WTC11 (cell line): ENCODE measurements at regions not wholly inside any gene's neighbourhood (a gene's known extent, or its start where the extent isn't known, plus 50 kb on each side); places are given as distances from the start of the nearest gene placed in this dataset.

ENCODE experiments used
- ATAC-seq: fragments of 200-7000 bp; cut with Tn5 transposase; 2 replicates; pipeline ENCODE4 v1.10.0; 2021; ENCODE audit warnings: mild to moderate bottlenecking, moderate library complexity
- CTCF ChIA-PET: fragments of 300-600 bp; sonication (Branson Sonifier 250); formaldehyde crosslinking; loops from one replicate; lab custom pipeline; 2021; ENCODE audit warnings: antibody characterized with exemption; lab: Charles Lee
- POLR2A ChIA-PET: fragments of 350-600 bp; sonication (Branson Sonifier 250); formaldehyde crosslinking; loops from one replicate; lab custom pipeline; 2021; ENCODE audit warnings: antibody characterized with exemption; lab: Charles Lee
- DNase-seq: peaks from one replicate; pipeline ENCODE4 v3.0.0; 2021; ENCODE audit warnings: low spot score
- H3K27ac Mint-ChIP-seq: 2 replicates; pipeline ENCODE4 v1.8.0; 2021; ENCODE audit warnings: mixed read lengths
- H3K27me3 Mint-ChIP-seq: 2 replicates; pipeline ENCODE4 v1.8.0; 2021; ENCODE audit warnings: low read depth, mild to moderate bottlenecking, moderate library complexity, mixed read lengths
- H3K36me3 Mint-ChIP-seq: 2 replicates; pipeline ENCODE4 v1.8.0; 2021; ENCODE audit warnings: mixed read lengths
- H3K4me1 Mint-ChIP-seq: 2 replicates; pipeline ENCODE4 v1.8.0; 2022; ENCODE audit warnings: mixed read lengths
- H3K4me3 Mint-ChIP-seq: 2 replicates; pipeline ENCODE4 v1.8.0; 2021; ENCODE audit warnings: mild to moderate bottlenecking, moderate library complexity, mixed read lengths
- H3K9me3 Mint-ChIP-seq: 2 replicates; pipeline ENCODE4 v1.8.0; 2021; ENCODE audit warnings: mixed read lengths
- AR ChIP-seq: fragments of 250-450 bp; sonication (Bioruptor Pico); IDR thresholded peaks from 2 replicates; pipeline ENCODE4 v1.9.0; 2021; ENCODE audit warnings: mild to moderate bottlenecking
- E2F4 ChIP-seq: sonication (generic); formaldehyde crosslinking; IDR thresholded peaks from 2 replicates; pipeline ENCODE4 v1.8.1; 2022; ENCODE audit warnings: low read depth, mild to moderate bottlenecking, moderate library complexity, missing genetic modification reagents, borderline replicate concordance
- ELF4 ChIP-seq: sonication (generic); formaldehyde crosslinking; IDR thresholded peaks from 2 replicates; pipeline ENCODE4 v1.8.1; 2022; ENCODE audit warnings: low read depth, mild to moderate bottlenecking, moderate library complexity, missing genetic modification reagents
- ETV6 ChIP-seq: sonication (generic); formaldehyde crosslinking; IDR thresholded peaks from 2 replicates; pipeline ENCODE4 v1.8.1; 2022; ENCODE audit warnings: mild to moderate bottlenecking, missing genetic modification reagents
- FOXJ3 ChIP-seq: sonication (generic); formaldehyde crosslinking; IDR thresholded peaks from 2 replicates; pipeline ENCODE4 v1.9.0; 2021; ENCODE audit warnings: missing genetic modification reagents, mild to moderate bottlenecking, borderline replicate concordance
- FOXP4 ChIP-seq: sonication (generic); formaldehyde crosslinking; IDR thresholded peaks from 2 replicates; pipeline ENCODE4 v1.8.0; 2022; ENCODE audit warnings: mild to moderate bottlenecking, missing genetic modification reagents
- GABPB1 ChIP-seq: sonication (generic); formaldehyde crosslinking; IDR thresholded peaks from 2 replicates; pipeline ENCODE4 v1.8.1; 2023; ENCODE audit warnings: mild to moderate bottlenecking, missing genetic modification reagents
- HMGA2 ChIP-seq: fragments of 250-450 bp; sonication (Bioruptor Pico); IDR thresholded peaks from 2 replicates; pipeline ENCODE4 v1.4.0; 2021; ENCODE audit warnings: mild to moderate bottlenecking, moderate library complexity
- JUN ChIP-seq: sonication (generic); formaldehyde crosslinking; IDR thresholded peaks from 2 replicates; pipeline ENCODE4 v1.8.0; 2023; ENCODE audit warnings: mild to moderate bottlenecking, missing genetic modification reagents
- KAT7 ChIP-seq: sonication (generic); formaldehyde crosslinking; IDR thresholded peaks from 2 replicates; pipeline ENCODE4 v1.8.1; 2023; ENCODE audit warnings: missing genetic modification reagents, mild to moderate bottlenecking, borderline replicate concordance
- MAX ChIP-seq: sonication (generic); formaldehyde crosslinking; IDR thresholded peaks from 2 replicates; pipeline ENCODE4 v1.8.0; 2022; ENCODE audit warnings: mild to moderate bottlenecking, missing genetic modification reagents
- NR3C1 ChIP-seq: sonication (generic); formaldehyde crosslinking; conservative IDR thresholded peaks from 2 replicates; pipeline ENCODE4 v1.8.1; 2023; ENCODE audit warnings: low read depth, mild to moderate bottlenecking, missing genetic modification reagents
- SOX15 ChIP-seq: fragments of 250-450 bp; sonication (Bioruptor Pico); IDR thresholded peaks from 2 replicates; pipeline ENCODE4 v1.9.0; 2021; ENCODE audit warnings: mild to moderate bottlenecking
- TCF7 ChIP-seq: sonication (generic); formaldehyde crosslinking; IDR thresholded peaks from 2 replicates; pipeline ENCODE4 v1.8.0; 2022; ENCODE audit warnings: mild to moderate bottlenecking, low read depth, missing genetic modification reagents, moderate library complexity
- TEAD4 ChIP-seq: sonication (generic); formaldehyde crosslinking; IDR thresholded peaks from 2 replicates; pipeline ENCODE4 v1.8.0; 2022; ENCODE audit warnings: mild to moderate bottlenecking, missing genetic modification reagents
- ZNF416 ChIP-seq: fragments of 250-450 bp; sonication (Bioruptor Pico); IDR thresholded peaks from 2 replicates; pipeline ENCODE4 v1.9.0; 2021; ENCODE audit warnings: mild to moderate bottlenecking, inconsistent platforms
- ZNF423 ChIP-seq: fragments of 250-450 bp; sonication (Bioruptor Pico); IDR thresholded peaks from 2 replicates; pipeline ENCODE4 v2.1.2; 2022; ENCODE audit warnings: mild to moderate bottlenecking, moderate library complexity
- ZSCAN18 ChIP-seq: fragments of 250-450 bp; sonication (Bioruptor Pico); IDR thresholded peaks from 2 replicates; pipeline ENCODE4 v2.1.2; 2022; ENCODE audit warnings: mild to moderate bottlenecking, moderate library complexity
- TF ChIP-seq, protein P1 (sequence below): fragments of 200-600 bp; IDR thresholded peaks from 2 replicates; pipeline ENCODE4 v1.8.0; 2022; ENCODE audit warnings: antibody characterized with exemption
- TF ChIP-seq, protein P2 (sequence below): sonication (generic); formaldehyde crosslinking; IDR thresholded peaks from 2 replicates; pipeline ENCODE4 v1.8.1; 2023; ENCODE audit warnings: mild to moderate bottlenecking, missing genetic modification reagents, borderline replicate concordance

GRCh38 chr16:14004729-14005315 is 66.3 kb upstream of the MRTFB start:
- Mint-ChIP-seq H3K4me3 (no peak overlapping the region), H3K36me3 (no peaks in the 10 kb centered on the region), H3K27me3 (peaks cover 3% of the 10 kb centered on the region; the same call in 1 of the 2 replicates), H3K9me3 (no peaks in the 10 kb centered on the region), H3K27ac (no peak overlapping the region), H3K4me1 (peaks cover 28% of the 10 kb centered on the region)
- ChIA-PET CTCF (interaction anchor here (0.8 to 1.1 kb wide), 3 partner anchors 14 to 69 kb away, joined by 3 to 4 read pairs (median 3); no protein-coding TSS in a partner anchor), POLR2A (no interaction called here)
- ATAC-seq: no peak
- TF ChIP-seq, protein P1, sequence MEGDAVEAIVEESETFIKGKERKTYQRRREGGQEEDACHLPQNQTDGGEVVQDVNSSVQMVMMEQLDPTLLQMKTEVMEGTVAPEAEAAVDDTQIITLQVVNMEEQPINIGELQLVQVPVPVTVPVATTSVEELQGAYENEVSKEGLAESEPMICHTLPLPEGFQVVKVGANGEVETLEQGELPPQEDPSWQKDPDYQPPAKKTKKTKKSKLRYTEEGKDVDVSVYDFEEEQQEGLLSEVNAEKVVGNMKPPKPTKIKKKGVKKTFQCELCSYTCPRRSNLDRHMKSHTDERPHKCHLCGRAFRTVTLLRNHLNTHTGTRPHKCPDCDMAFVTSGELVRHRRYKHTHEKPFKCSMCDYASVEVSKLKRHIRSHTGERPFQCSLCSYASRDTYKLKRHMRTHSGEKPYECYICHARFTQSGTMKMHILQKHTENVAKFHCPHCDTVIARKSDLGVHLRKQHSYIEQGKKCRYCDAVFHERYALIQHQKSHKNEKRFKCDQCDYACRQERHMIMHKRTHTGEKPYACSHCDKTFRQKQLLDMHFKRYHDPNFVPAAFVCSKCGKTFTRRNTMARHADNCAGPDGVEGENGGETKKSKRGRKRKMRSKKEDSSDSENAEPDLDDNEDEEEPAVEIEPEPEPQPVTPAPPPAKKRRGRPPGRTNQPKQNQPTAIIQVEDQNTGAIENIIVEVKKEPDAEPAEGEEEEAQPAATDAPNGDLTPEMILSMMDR: no peak
- TF ChIP-seq ZNF423 (CRISPR knock-in tag) (no peak), TEAD4 (no peak), ZNF416 (CRISPR knock-in tag) (no peak), NR3C1 (no peak), HMGA2 (CRISPR knock-in tag) (no peak), JUN (CRISPR knock-in tag) (no peak), KAT7 (CRISPR knock-in tag) (no peak), FOXJ3 (CRISPR knock-in tag) (no peak), E2F4 (CRISPR knock-in tag) (no peak), ELF4 (CRISPR knock-in tag) (no peak)
- DNase-seq: no peak

DNA sequence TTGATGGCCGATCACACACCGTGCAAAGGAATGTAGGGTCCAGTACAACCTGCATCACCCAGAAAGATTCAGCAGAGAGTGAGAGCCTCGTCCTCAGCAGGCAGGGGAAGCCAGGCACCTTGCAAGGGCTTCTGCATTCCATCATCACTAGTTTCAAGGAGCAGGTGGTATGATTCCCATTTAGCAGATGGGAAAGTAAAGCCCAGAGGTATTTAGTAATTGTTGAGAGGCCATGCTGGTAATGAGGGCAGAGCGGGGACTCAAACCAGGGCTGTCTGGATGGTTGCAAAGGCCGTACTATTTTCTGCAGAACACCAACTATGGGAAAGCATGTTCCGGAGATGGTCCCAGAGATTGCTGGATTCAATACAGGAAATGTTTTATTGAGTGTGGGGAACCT is 65.8 kb upstream of the MRTFB start:
- no peak overlapping the region for H3K27ac Mint-ChIP-seq
- no peaks in the 10 kb centered on the region for H3K36me3 Mint-ChIP-seq
- DNase-seq: no peak
- CTCF ChIA-PET: no interaction called here
- no peak for ATAC-seq
- H3K9me3 Mint-ChIP-seq: no peaks in the 10 kb centered on the region
- H3K27me3 Mint-ChIP-seq: peaks cover 3% of the 10 kb centered on the region; the same call in 1 of the 2 replicates
- no peak overlapping the region for H3K4me3 Mint-ChIP-seq
- H3K4me1 Mint-ChIP-seq: peaks cover 28% of the 10 kb centered on the region
- POLR2A ChIA-PET: no interaction called here
- TF ChIP-seq TCF7 (CRISPR knock-in tag): no peak
- TF ChIP-seq GABPB1 (CRISPR knock-in tag): no peak
- TF ChIP-seq MAX: no peak
- no peak for TF ChIP-seq ETV6 (CRISPR knock-in tag)
- TF ChIP-seq AR: no peak
- TF ChIP-seq, protein P2, sequence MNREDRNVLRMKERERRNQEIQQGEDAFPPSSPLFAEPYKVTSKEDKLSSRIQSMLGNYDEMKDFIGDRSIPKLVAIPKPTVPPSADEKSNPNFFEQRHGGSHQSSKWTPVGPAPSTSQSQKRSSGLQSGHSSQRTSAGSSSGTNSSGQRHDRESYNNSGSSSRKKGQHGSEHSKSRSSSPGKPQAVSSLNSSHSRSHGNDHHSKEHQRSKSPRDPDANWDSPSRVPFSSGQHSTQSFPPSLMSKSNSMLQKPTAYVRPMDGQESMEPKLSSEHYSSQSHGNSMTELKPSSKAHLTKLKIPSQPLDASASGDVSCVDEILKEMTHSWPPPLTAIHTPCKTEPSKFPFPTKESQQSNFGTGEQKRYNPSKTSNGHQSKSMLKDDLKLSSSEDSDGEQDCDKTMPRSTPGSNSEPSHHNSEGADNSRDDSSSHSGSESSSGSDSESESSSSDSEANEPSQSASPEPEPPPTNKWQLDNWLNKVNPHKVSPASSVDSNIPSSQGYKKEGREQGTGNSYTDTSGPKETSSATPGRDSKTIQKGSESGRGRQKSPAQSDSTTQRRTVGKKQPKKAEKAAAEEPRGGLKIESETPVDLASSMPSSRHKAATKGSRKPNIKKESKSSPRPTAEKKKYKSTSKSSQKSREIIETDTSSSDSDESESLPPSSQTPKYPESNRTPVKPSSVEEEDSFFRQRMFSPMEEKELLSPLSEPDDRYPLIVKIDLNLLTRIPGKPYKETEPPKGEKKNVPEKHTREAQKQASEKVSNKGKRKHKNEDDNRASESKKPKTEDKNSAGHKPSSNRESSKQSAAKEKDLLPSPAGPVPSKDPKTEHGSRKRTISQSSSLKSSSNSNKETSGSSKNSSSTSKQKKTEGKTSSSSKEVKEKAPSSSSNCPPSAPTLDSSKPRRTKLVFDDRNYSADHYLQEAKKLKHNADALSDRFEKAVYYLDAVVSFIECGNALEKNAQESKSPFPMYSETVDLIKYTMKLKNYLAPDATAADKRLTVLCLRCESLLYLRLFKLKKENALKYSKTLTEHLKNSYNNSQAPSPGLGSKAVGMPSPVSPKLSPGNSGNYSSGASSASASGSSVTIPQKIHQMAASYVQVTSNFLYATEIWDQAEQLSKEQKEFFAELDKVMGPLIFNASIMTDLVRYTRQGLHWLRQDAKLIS (CRISPR knock-in tag): no peak
- no peak for TF ChIP-seq FOXP4
- TF ChIP-seq SOX15 (CRISPR knock-in tag): no peak
- TF ChIP-seq ZSCAN18 (CRISPR knock-in tag): no peak
